HG03196 (cell line): ENCODE measurements at regions not wholly inside any gene's neighbourhood (a gene's known extent, or its start where the extent isn't known, plus 50 kb on each side); places are given as distances from the start of the nearest gene placed in this dataset.

ENCODE experiments used
- ATAC-seq: cut with Tn5 transposase; IDR thresholded peaks from one replicate; pipeline ENCODE4 v1.9.1; 2021; ENCODE audit not compliant: unreplicated experiment

GRCh38 chr18:5646739-5647138 is 102.9 kb upstream of the EPB41L3 start:
- ATAC-seq = no peak

DNA sequence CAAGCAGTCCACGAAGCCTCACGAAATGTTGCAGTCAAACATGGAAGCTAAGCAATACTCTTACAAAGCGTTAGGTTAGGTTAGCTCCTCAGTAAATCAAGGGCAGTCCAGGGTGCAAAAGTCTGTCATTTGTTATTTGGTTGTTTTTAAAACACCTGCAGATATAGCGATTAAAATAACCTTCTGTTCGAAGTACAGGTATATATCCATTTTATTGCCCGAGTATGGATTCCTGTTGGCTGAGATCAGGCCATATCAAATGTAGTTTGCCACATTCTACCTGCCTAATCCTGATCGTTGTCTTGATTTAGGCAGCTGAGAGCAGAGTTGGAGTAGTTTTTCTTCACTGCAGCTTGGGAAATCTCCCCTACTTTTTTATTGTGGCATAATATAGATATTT is 99.5 kb upstream of the EPB41L3 start:
- no peak for ATAC-seq

DNA sequence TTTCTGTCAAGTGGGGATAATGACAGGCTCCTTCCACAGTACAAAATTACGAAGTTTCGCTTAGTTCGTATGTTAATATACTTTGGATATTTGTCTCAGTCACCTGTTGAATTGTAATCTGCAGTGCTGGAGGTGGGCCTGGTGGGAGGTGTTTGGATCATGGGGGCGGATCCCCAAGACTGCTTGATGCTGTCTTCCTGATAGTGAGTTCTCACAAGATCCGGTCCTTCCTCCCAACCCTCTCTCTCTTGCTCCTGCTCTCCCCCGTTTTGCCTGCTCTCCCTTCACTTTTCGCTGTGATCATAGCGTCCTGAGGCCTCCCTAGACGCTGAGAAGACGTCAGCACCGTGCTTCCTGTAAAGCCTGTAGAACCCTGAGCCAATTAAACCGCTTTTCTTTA is 97.1 kb upstream of the EPB41L3 start:
- ATAC-seq = no peak

GRCh38 chr18:5639131-5639530 is 95.3 kb upstream of the EPB41L3 start:
- no peak for ATAC-seq

- ATAC-seq = no peak
Measured at GRCh38 chr18:5632041-5632440, 88.2 kb upstream of the EPB41L3 start.

GRCh38 chr18:5630900-5631413 is 87.2 kb upstream of the EPB41L3 start:
- ATAC-seq = no peak

- ATAC-seq = peak; percentile 76
Measured at GRCh38 chr18:5630057-5630899, 86.5 kb upstream of the EPB41L3 start.

GRCh38 chr18:5628512-5629255 is 84.9 kb upstream of the EPB41L3 start:
- ATAC-seq = no peak

GRCh38 chr18:5627776-5628511 is 84.1 kb upstream of the EPB41L3 start:
- no peak for ATAC-seq

- ATAC-seq = no peak
Measured at GRCh38 chr18:5626130-5626880, 82.5 kb upstream of the EPB41L3 start.

- ATAC-seq = no peak
Measured at GRCh38 chr18:5625076-5625475, 81.3 kb upstream of the EPB41L3 start.

- no peak for ATAC-seq
Measured at GRCh38 chr18:5622905-5623304, 79.1 kb upstream of the EPB41L3 start.

- ATAC-seq = no peak
Measured at GRCh38 chr18:5620289-5620688, 76.5 kb upstream of the EPB41L3 start.

DNA sequence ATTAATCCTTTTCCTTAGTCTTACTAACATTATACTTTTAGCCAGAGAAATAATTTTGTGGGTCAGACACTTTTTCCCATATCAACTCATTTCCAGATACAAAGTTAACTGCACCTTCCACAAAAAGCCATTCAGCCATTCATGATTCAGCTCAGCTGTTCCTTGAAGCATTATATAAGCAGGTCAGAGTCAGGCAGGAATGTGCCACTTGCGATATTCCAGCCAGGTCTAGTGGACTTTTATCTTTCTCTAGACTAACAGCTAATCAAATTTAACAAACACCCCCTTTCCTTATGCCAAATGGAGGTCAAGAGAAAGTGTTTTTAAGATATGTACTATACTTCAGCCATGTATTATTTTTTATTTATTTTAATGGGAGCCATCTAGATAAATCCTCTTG is 75.6 kb upstream of the EPB41L3 start:
- ATAC-seq = no peak

DNA sequence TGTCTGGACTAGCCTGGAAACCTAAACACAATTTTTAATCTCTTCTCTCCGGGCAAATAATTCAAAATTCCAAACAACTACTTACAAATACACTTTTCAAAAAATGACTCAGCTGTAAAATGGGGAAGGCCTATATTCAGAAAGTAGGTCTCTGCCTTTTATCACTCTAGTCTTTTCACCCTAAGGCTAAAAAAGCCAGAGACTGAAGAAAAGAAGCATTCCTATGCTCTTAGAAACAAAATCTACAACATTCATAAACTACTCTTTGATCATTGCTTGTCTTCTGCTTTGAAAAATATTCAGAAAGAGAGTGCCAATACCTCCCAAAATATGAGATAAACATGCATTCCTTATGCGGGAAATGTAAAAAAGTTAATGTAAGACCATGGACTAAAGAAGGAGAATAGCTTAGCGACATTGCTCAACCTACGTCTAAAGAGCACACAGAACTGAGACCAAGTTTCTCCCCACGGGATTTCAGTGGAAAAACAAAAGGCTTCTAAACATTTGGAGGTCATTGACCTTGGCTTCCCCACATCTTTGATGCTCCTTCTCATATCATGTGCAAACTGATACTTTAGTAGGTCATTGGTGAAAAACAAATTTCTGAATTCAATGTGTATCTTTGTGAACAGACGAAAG is 74.4 kb upstream of the EPB41L3 start:
- no peak for ATAC-seq

DNA sequence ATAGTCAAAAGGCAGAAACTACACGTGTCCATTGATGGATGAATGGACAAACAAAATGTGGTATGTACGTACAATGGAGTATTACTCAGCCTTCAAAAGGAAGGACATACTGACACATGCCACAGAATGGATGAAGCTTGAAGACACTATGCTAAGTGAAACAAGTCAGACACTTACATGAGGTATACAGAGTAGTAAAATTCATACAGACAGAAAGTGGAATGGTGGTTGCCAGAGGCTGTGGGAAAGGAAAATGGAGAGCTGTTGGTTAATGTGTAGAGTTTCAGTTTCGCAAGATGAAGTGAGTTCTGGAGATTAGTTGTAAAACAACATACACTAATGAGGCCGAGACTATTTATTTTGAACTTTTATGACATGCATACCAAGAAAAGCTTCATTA is 67.4 kb upstream of the EPB41L3 start:
- ATAC-seq = no peak

DNA sequence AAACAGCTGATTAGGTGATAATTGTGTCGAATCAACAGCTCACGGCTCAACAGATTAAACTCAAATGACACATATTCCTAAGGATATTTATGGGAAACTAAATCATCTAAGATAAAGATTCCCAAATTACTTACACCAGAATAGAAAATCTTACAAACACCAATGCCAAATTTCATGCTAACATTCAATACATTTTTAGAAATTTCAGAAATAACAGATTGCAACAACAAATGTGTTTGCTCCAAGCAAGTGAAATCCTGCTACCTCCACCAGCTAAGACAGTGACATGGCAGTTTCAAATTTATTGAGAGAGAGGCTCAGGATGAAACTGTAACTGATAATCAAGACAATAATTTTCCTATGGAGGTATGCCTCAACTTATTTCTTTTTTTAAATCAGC is 65.0 kb upstream of the EPB41L3 start:
- no peak for ATAC-seq

DNA sequence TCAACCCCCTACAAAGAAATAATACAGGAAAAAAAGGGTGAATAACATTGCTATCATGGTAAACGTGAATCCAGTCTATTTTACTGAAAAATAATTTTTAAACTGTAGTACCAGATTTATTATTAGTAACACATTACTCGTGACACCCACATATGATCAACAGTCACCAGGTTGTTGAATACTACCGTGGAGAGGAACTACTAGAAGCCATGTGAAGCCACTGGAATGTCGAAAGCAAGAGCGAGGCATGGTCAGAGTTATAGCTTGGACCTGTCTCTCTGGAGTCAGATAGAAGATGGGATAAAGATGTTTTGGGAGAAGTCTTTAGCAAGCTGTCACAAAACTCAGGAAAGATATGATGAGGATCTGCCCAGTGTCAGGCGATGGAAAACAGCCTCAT is 63.2 kb upstream of the EPB41L3 start:
- ATAC-seq = no peak

DNA sequence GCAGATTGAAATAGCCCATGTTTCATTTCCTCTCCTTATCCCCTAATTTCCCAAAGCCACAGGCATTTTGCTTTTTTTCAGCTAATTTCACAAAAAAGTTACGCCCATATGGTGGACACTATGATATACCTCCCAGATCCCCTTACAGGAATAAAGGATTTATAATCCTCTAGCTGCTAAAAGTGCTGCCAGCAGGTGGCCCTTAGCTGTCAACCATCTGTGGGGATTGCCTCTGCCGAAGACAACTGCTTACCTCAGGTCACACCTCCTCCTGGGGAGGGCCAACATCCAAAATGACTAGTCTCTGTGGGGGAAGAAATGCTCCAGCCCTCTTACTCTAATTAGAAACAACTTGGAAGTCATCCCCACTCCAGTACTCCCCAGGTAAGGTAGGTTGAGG is 61.0 kb upstream of the EPB41L3 start:
- ATAC-seq = no peak

- ATAC-seq = no peak
Measured at GRCh38 chr18:5603153-5603552, 59.4 kb upstream of the EPB41L3 start.
